HEK293 (cell line): ENCODE measurements at regions not wholly inside any gene's neighbourhood (a gene's known extent, or its start where the extent isn't known, plus 50 kb on each side); places are given as distances from the start of the nearest gene placed in this dataset.

Experiments
- ZNF548 ChIP-seq: fragments of 450-650 bp; formaldehyde crosslinking; IDR thresholded peaks from 2 replicates; pipeline ENCODE4 v1.5.1; 2016; ENCODE audit warnings: missing biosample characterization, missing genetic modification characterization
- TF ChIP-seq, protein P1 (sequence below): fragments of 450-650 bp; formaldehyde crosslinking; IDR thresholded peaks from 2 replicates; pipeline ENCODE4 v1.5.1; 2016; ENCODE audit warnings: missing biosample characterization, missing genetic modification characterization

DNA sequence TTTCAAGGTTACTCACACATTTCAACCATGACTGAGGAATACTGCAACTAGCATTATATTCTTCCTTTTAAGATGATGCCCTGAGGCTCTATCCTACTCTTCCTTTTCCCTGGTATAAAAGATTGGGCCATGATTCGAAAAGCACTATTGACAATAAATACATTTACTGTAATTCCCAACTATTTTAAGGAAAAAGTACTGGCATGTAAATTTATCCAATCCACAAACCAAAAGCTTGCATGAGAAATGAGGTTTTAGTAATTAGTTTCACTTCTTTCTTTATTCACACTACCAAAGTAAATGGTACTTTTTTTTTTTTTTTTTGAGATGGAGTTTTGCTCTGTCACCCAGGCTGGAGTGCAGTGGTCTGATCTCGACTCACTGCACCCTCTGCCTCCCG is 310.2 kb downstream of the LRRC3B start:
- TF ChIP-seq, protein P1, sequence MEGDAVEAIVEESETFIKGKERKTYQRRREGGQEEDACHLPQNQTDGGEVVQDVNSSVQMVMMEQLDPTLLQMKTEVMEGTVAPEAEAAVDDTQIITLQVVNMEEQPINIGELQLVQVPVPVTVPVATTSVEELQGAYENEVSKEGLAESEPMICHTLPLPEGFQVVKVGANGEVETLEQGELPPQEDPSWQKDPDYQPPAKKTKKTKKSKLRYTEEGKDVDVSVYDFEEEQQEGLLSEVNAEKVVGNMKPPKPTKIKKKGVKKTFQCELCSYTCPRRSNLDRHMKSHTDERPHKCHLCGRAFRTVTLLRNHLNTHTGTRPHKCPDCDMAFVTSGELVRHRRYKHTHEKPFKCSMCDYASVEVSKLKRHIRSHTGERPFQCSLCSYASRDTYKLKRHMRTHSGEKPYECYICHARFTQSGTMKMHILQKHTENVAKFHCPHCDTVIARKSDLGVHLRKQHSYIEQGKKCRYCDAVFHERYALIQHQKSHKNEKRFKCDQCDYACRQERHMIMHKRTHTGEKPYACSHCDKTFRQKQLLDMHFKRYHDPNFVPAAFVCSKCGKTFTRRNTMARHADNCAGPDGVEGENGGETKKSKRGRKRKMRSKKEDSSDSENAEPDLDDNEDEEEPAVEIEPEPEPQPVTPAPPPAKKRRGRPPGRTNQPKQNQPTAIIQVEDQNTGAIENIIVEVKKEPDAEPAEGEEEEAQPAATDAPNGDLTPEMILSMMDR (tag by site-specific recombination): no peak
- TF ChIP-seq ZNF548 (tag by site-specific recombination): no peak
